HCT116 (cell line): ENCODE measurements at regions not wholly inside any gene's neighbourhood (a gene's known extent, or its start where the extent isn't known, plus 50 kb on each side); places are given as distances from the start of the nearest gene placed in this dataset.

ENCODE experiments used
- ATAC-seq: fragments of 200-7000 bp; cut with Tn5 transposase; 2 replicates; pipeline ENCODE4 v1.9.1; 2020; ENCODE audit warnings: mild to moderate bottlenecking, moderate library complexity
- BruUV-seq: library from RNA; stranded (reverse); fragments of 400-500 nt; replicated peaks from 2 replicates; lab custom pipeline; 2021; lab: Mats Ljungman, UMichigan
- CTCF ChIA-PET: fragments of 300-600 bp; sonication (Branson Sonifier 250); formaldehyde crosslinking; loops from one replicate; lab custom pipeline; 2021; ENCODE audit warnings: antibody characterized with exemption; lab: Charles Lee
- POLR2A ChIA-PET: fragments of 300-600, 350-600 bp; sonication (Branson Sonifier 250); formaldehyde crosslinking; loops from one replicate; lab custom pipeline; 2021; ENCODE audit warnings: antibody characterized with exemption; lab: Charles Lee
- RAD21 ChIA-PET, 2 experiments: fragments of 300-600 bp; sonication (Branson Sonifier 250); formaldehyde crosslinking; loops; one replicate each; lab custom pipeline; 2023; ENCODE audit warnings: low total read pairs in 2 of 2; ENCODE audit not compliant: uncharacterized antibody in 2 of 2, unreplicated experiment in 2 of 2, low non-redundant PET in 1 of 2; lab: Charles Lee
- DNase-seq: peaks from one replicate; pipeline ENCODE4 v3.0.0-alpha.2; 2010; ENCODE audit warnings: low read depth, low spot score
- H2AFZ ChIP-seq: fragments of 200-600 bp; shearing (Covaris generic), sonication (generic); 2 replicates; pipeline ENCODE4 v1.6.1; 2017; ENCODE audit warnings: low read depth, mixed run types, mixed read lengths, antibody characterized with exemption, low read length; ENCODE audit not compliant: poor library complexity, severe bottlenecking
- H3K27ac ChIP-seq: 2 replicates; pipeline ENCODE4 v1.5.1; 2012; ENCODE audit warnings: low read depth, low read length
- H3K27me3 ChIP-seq: fragments of 200-600 bp; sonication (generic); 2 replicates; pipeline ENCODE4 v1.6.1; 2016; ENCODE audit warnings: mixed run types, low read length, mixed read lengths; ENCODE audit not compliant: insufficient read depth
- H3K36me3 ChIP-seq, 2 experiments: fragments of 200-500 bp in 1 of 2; fragments of 200-600 bp in 1 of 2; sonication (Bioruptor generic) in 1 of 2; sonication (generic) in 1 of 2; 2 replicates each; pipeline versions ENCODE4 v1.5.1 to v1.6.1; 2014 to 2016; ENCODE audit warnings: low read length in 2 of 2, inconsistent platforms in 1 of 2, mixed read lengths in 1 of 2, mixed run types in 1 of 2; ENCODE audit not compliant: insufficient read depth in 2 of 2, control insufficient read depth in 1 of 2
- H3K4me1 ChIP-seq, 2 experiments: fragments of 200-600 bp in 1 of 2; sonication (generic) in 1 of 2; 2 replicates each; pipeline versions ENCODE4 v1.5.1 to v1.6.1; 2012 to 2017; ENCODE audit warnings: low read length in 2 of 2, inconsistent platforms in 1 of 2, mild to moderate bottlenecking in 1 of 2, mixed read lengths in 1 of 2, mixed run types in 1 of 2, moderate library complexity in 1 of 2; ENCODE audit not compliant: insufficient read depth in 2 of 2, control insufficient read depth in 1 of 2
- H3K4me2 ChIP-seq: fragments of 200-600 bp; sonication (generic); 2 replicates; pipeline ENCODE4 v1.6.1; 2017; ENCODE audit warnings: mixed run types, low read length, mixed read lengths
- H3K4me3 ChIP-seq, 2 experiments: fragments of 200-600 bp in 1 of 2; sonication (generic) in 1 of 2; replicated peaks in 1 of 2; 2 replicates each; pipeline ENCODE4 v1.5.1; 2011 to 2016; ENCODE audit warnings: low read length in 2 of 2, control low read depth in 1 of 2, low read depth in 1 of 2, mild to moderate bottlenecking in 1 of 2, mixed read lengths in 1 of 2, mixed run types in 1 of 2
- H3K79me2 ChIP-seq: fragments of 200-600 bp; sonication (generic); 2 replicates; pipeline ENCODE4 v1.6.1; 2017; ENCODE audit warnings: mild to moderate bottlenecking, mixed run types, low read length, moderate library complexity, mixed read lengths; ENCODE audit not compliant: insufficient read depth
- H3K9ac ChIP-seq: fragments of 200-600 bp; sonication (generic); 2 replicates; pipeline ENCODE4 v1.6.1; 2016; ENCODE audit warnings: low read length, mixed read lengths
- H3K9me2 ChIP-seq: fragments of 200-600 bp; sonication (generic), shearing (Covaris generic); 2 replicates; pipeline ENCODE4 v1.6.1; 2017; ENCODE audit warnings: mixed run types, mild to moderate bottlenecking, moderate library complexity; ENCODE audit not compliant: insufficient read depth
- H3K9me3 ChIP-seq, 2 experiments: fragments of 200-500 bp in 1 of 2; fragments of 200-600 bp in 1 of 2; sonication (Bioruptor generic) in 1 of 2; sonication (generic) in 1 of 2; 2 replicates each; pipeline ENCODE4 v1.6.1; 2014 to 2017; ENCODE audit warnings: low read length in 2 of 2, mixed read lengths in 2 of 2, inconsistent platforms in 1 of 2, low read depth in 1 of 2, mild to moderate bottlenecking in 1 of 2, mixed run types in 1 of 2, moderate library complexity in 1 of 2; ENCODE audit not compliant: control insufficient read depth in 1 of 2, insufficient read depth in 1 of 2
- H4K20me1 ChIP-seq: fragments of 200-600 bp; sonication (generic), shearing (Covaris generic); 2 replicates; pipeline ENCODE4 v1.6.1; 2017; ENCODE audit warnings: mixed run types, mild to moderate bottlenecking, moderate library complexity; ENCODE audit not compliant: insufficient read depth
- CBX3 ChIP-seq: IDR thresholded peaks from 2 replicates; pipeline ENCODE4 v1.6.1; 2012; ENCODE audit warnings: low read depth
- CEBPB ChIP-seq: IDR thresholded peaks from 2 replicates; pipeline ENCODE4 v1.6.1; 2012; ENCODE audit warnings: low read depth
- EGR1 ChIP-seq: IDR thresholded peaks from 2 replicates; pipeline ENCODE4 v1.6.1; 2012; ENCODE audit warnings: low read depth
- ELF1 ChIP-seq: IDR thresholded peaks from 2 replicates; pipeline ENCODE4 v1.6.1; 2012; ENCODE audit warnings: low read depth, borderline replicate concordance
- EZH2 ChIP-seq: fragments of 200-600 bp; sonication (generic); IDR thresholded peaks from 2 replicates; pipeline ENCODE4 v1.6.1; 2017; ENCODE audit warnings: antibody characterized with exemption, mixed run types
- EZH2phosphoT487 ChIP-seq: fragments of 200-600 bp; IDR thresholded peaks from 2 replicates; pipeline ENCODE4 v1.6.1; 2018; ENCODE audit warnings: antibody characterized with exemption, borderline replicate concordance
- FOSL1 ChIP-seq: IDR thresholded peaks from 2 replicates; pipeline ENCODE4 v1.6.1; 2012; ENCODE audit warnings: low read depth
- JUND ChIP-seq: IDR thresholded peaks from 2 replicates; pipeline ENCODE4 v1.6.1; 2012
- POLR2AphosphoS5 ChIP-seq: IDR thresholded peaks from 2 replicates; pipeline ENCODE4 v1.6.1; 2011; ENCODE audit warnings: mild to moderate bottlenecking, low read depth, low read length, moderate library complexity
- SRF ChIP-seq: IDR thresholded peaks from 2 replicates; pipeline ENCODE4 v1.6.1; 2012; ENCODE audit warnings: low read depth
- intact Hi-C: fragments of 100-400 bp; cut with micrococcal nuclease; formaldehyde crosslinking; loops from 2 replicates; pipeline ENCODE4 v1.10.0; 2022
- TF ChIP-seq, protein P1 (sequence below): IDR thresholded peaks from 2 replicates; pipeline ENCODE4 v1.6.1; 2012
- TF ChIP-seq, protein P2 (sequence below): IDR thresholded peaks from 2 replicates; pipeline ENCODE4 v1.6.1; 2011; ENCODE audit warnings: mild to moderate bottlenecking, low read length, moderate library complexity; ENCODE audit not compliant: insufficient replicate concordance; ENCODE audit errors: extremely low read depth

DNA sequence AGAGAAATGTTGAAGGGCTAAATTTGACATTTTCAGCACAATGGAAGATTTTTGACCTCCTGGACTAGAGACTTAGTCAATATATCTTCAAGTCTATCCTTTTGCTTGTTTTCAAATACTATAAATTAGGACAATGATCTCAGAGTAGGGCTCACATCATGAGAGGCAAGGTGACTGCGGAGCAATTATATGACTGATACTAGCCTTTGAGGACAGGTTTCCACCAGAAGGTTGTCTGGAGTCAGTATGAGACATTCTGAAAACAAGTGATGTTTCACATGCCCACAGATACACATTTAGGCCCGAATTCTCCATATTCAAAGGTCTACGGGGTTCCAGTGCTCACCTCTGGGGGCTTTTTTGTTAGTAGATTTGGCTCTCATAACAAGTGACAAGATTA is 142.3 kb upstream of the SAMSN1 start:
- POLR2A ChIA-PET, result no interaction called here
- Histone ChIP-seq H3K27ac (no peak overlapping the region), H3K9me2 (no peaks in the 10 kb centered on the region), H3K36me3 (no peaks in the 10 kb centered on the region), H3K79me2 (no peaks in the 10 kb centered on the region), H3K9ac (no peak overlapping the region), H3K4me2 (no peak overlapping the region), H3K4me3 (no peak overlapping the region)
- intact Hi-C loops, result no loop called here
- DNase-seq, result no peak
- TF ChIP-seq EGR1 (no peak), JUND (no peak), EZH2phosphoT487 (no peak), EZH2 (no peak)
- TF ChIP-seq, all 23 proteins: peak for 0
- ChIA-PET RAD21 (no interaction called here), CTCF (no interaction called here)
- H4K20me1 ChIP-seq, result no peaks in the 10 kb centered on the region
- no peaks in the 10 kb centered on the region for H3K27me3 ChIP-seq
- no peaks in the 10 kb centered on the region for H3K4me1 ChIP-seq
- no TSS peak for BruUV-seq
- 0 out of 4 replicates have a peak, but pooled peaks cover 0 to 4% of the 10 kb centered on the region in 2 experiments for H3K9me3 ChIP-seq
- H2AFZ ChIP-seq, result no peak overlapping the region
- no peak for ATAC-seq

DNA sequence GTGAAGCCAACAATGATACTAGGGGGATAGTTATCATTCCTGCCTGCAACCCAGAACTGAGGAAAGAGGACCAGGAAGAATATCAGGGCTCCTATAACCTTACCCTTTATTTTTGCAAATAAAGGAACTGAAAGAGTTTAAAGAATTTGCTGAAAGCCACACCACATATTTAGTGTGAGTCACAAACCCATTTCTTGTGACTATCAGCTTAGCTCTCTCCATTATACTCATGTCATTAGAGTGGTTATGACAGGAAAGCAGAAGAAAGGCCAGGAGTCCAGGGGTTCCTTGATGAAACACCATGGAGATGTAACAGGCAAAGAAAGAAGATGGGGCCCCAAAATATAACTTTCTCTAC is 141.1 kb upstream of the SAMSN1 start:
- no peaks in the 10 kb centered on the region for H3K9me2 ChIP-seq
- DNase-seq, result no peak
- RAD21 ChIA-PET, result no interaction called here
- intact Hi-C loops, result no loop called here
- no peaks in the 10 kb centered on the region for H3K4me1 ChIP-seq
- no peaks in the 10 kb centered on the region for H4K20me1 ChIP-seq
- no peak overlapping the region for H3K4me3 ChIP-seq
- no peak overlapping the region for H3K27ac ChIP-seq
- no peaks in the 10 kb centered on the region for H3K36me3 ChIP-seq
- TF ChIP-seq, protein P1, sequence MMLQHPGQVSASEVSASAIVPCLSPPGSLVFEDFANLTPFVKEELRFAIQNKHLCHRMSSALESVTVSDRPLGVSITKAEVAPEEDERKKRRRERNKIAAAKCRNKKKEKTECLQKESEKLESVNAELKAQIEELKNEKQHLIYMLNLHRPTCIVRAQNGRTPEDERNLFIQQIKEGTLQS, result no peak
- TF ChIP-seq ELF1, result no peak
- no peak for TF ChIP-seq CBX3
- TF ChIP-seq SRF, result no peak
- TF ChIP-seq FOSL1, result no peak
- no peak for TF ChIP-seq EZH2phosphoT487
- no peak for TF ChIP-seq POLR2AphosphoS5
- TF ChIP-seq, protein P2, sequence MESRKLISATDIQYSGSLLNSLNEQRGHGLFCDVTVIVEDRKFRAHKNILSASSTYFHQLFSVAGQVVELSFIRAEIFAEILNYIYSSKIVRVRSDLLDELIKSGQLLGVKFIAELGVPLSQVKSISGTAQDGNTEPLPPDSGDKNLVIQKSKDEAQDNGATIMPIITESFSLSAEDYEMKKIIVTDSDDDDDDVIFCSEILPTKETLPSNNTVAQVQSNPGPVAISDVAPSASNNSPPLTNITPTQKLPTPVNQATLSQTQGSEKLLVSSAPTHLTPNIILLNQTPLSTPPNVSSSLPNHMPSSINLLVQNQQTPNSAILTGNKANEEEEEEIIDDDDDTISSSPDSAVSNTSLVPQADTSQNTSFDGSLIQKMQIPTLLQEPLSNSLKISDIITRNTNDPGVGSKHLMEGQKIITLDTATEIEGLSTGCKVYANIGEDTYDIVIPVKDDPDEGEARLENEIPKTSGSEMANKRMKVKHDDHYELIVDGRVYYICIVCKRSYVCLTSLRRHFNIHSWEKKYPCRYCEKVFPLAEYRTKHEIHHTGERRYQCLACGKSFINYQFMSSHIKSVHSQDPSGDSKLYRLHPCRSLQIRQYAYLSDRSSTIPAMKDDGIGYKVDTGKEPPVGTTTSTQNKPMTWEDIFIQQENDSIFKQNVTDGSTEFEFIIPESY, result no peak
- TF ChIP-seq CEBPB, result no peak
- no peak for TF ChIP-seq JUND
- TF ChIP-seq, all 23 proteins: peak for 0
- BruUV-seq, result no TSS peak
- Histone ChIP-seq H3K4me2 (no peak overlapping the region), H2AFZ (no peak overlapping the region), H3K9ac (no peak overlapping the region), H3K9me3 (0 out of 4 replicates have a peak, but pooled peaks cover 0 to 4% of the 10 kb centered on the region in 2 experiments), H3K79me2 (no peaks in the 10 kb centered on the region), H3K27me3 (no peaks in the 10 kb centered on the region)
- ChIA-PET CTCF (no interaction called here), POLR2A (no interaction called here)
- no peak for ATAC-seq
